ENCODE measurements at regions not wholly inside any gene's neighbourhood (a gene's known extent, or its start where the extent isn't known, plus 50 kb on each side); places are given as distances from the start of the nearest gene placed in this dataset.

DNA sequence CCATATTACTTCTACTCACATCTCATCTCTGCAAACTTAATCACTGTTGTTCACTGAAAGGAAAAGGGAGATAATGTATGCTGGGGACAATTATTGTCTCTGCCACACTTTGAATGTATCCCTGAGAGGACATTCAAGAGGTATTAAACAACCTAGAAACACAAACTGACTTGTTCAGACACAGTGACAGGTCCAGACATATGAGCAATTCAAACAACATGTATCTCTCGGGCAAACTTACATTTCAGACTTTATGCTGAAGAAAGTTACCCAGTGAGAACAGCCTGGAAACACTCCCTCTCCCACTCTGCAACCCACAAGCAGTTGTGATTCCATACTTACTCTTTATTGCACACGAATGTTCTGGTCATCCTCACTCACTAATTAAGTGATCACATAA lies 968.7 kb upstream of the SLC10A2 start:
- TF ChIP-seq, protein P1, sequence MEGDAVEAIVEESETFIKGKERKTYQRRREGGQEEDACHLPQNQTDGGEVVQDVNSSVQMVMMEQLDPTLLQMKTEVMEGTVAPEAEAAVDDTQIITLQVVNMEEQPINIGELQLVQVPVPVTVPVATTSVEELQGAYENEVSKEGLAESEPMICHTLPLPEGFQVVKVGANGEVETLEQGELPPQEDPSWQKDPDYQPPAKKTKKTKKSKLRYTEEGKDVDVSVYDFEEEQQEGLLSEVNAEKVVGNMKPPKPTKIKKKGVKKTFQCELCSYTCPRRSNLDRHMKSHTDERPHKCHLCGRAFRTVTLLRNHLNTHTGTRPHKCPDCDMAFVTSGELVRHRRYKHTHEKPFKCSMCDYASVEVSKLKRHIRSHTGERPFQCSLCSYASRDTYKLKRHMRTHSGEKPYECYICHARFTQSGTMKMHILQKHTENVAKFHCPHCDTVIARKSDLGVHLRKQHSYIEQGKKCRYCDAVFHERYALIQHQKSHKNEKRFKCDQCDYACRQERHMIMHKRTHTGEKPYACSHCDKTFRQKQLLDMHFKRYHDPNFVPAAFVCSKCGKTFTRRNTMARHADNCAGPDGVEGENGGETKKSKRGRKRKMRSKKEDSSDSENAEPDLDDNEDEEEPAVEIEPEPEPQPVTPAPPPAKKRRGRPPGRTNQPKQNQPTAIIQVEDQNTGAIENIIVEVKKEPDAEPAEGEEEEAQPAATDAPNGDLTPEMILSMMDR (IDR thresholded peaks at IDR 0.05) = no peak
- no peak for TF ChIP-seq POLR2A (IDR thresholded peaks at IDR 0.05)
